ENCODE measurements at regions not wholly inside any gene's neighbourhood (a gene's known extent, or its start where the extent isn't known, plus 50 kb on each side); places are given as distances from the start of the nearest gene placed in this dataset.
"Not testable (repeated sequence)": the region's sequence is repeated elsewhere in the genome, so short reads cannot be mapped to it uniquely, and the experiment has no call there.

GRCh38 chr12:25366122-25366521, 115.4 kb upstream of the KRAS start:
- no peak for DNase-seq (ENCODE audit: low read depth)
- no peak overlapping the region for H3K4me3 ChIP-seq (ENCODE audit: low read depth, low read length)
- TF ChIP-seq, protein P1, sequence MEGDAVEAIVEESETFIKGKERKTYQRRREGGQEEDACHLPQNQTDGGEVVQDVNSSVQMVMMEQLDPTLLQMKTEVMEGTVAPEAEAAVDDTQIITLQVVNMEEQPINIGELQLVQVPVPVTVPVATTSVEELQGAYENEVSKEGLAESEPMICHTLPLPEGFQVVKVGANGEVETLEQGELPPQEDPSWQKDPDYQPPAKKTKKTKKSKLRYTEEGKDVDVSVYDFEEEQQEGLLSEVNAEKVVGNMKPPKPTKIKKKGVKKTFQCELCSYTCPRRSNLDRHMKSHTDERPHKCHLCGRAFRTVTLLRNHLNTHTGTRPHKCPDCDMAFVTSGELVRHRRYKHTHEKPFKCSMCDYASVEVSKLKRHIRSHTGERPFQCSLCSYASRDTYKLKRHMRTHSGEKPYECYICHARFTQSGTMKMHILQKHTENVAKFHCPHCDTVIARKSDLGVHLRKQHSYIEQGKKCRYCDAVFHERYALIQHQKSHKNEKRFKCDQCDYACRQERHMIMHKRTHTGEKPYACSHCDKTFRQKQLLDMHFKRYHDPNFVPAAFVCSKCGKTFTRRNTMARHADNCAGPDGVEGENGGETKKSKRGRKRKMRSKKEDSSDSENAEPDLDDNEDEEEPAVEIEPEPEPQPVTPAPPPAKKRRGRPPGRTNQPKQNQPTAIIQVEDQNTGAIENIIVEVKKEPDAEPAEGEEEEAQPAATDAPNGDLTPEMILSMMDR (IDR thresholded peaks at IDR 0.05; ENCODE audit: low read depth, low read length), result no peak
- TF ChIP-seq MAX (IDR thresholded peaks at IDR 0.05; ENCODE audit: low read depth, low read length) (no peak), POLR2A (IDR thresholded peaks at IDR 0.05; ENCODE audit: extremely low read depth, insufficient read length) (no peak), MYC (IDR thresholded peaks at IDR 0.05; ENCODE audit: low read depth, low read length) (no peak)

GRCh38 chr12:25365340-25365730, 114.6 kb upstream of the KRAS start:
- no peak for DNase-seq (ENCODE audit: low read depth)
- H3K4me3 ChIP-seq (ENCODE audit: low read depth, low read length), result no peak overlapping the region
- TF ChIP-seq POLR2A (IDR thresholded peaks at IDR 0.05; ENCODE audit: extremely low read depth, insufficient read length), result no peak
- no peak for TF ChIP-seq MYC (IDR thresholded peaks at IDR 0.05; ENCODE audit: low read depth, low read length)
- no peak; the same call in 1 of the 2 replicates for TF ChIP-seq MAX (IDR thresholded peaks at IDR 0.05; ENCODE audit: low read depth, low read length)
- TF ChIP-seq, protein P1 (IDR thresholded peaks at IDR 0.05; ENCODE audit: low read depth, low read length), result no peak

- DNase-seq (ENCODE audit: low read depth), result no peak
- TF ChIP-seq MAX (IDR thresholded peaks at IDR 0.05; ENCODE audit: low read depth, low read length), result no peak
- no peak for TF ChIP-seq MYC (IDR thresholded peaks at IDR 0.05; ENCODE audit: low read depth, low read length)
- no peak for TF ChIP-seq POLR2A (IDR thresholded peaks at IDR 0.05; ENCODE audit: extremely low read depth, insufficient read length)
- TF ChIP-seq, protein P1 (IDR thresholded peaks at IDR 0.05; ENCODE audit: low read depth, low read length), result no peak
- no peak overlapping the region for H3K4me3 ChIP-seq (ENCODE audit: low read depth, low read length)
Measured at GRCh38 chr12:25364529-25365339, 114.0 kb upstream of the KRAS start.

DNA sequence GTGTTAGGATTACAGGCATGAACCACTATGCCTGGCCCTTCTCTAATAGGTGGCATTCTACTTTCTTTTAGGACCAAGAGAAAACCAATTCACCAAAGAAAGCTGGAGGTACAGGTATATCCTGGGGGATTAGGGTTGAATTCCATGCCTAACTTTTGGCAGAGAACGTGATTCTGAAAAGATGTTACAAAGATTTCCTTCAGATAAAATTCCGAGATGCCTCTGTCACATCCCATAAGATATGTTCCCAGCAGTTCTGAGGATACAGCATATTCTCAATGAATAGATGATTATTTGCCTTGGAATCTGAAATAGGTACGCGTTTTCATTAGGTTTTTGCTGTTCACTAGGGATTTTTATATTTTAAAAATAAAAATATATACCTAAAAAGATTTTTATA, 111.9 kb upstream of the KRAS start:
- TF ChIP-seq MYC (IDR thresholded peaks at IDR 0.05; ENCODE audit: low read depth, low read length) (no peak), MAX (IDR thresholded peaks at IDR 0.05; ENCODE audit: low read depth, low read length) (no peak), POLR2A (IDR thresholded peaks at IDR 0.05; ENCODE audit: extremely low read depth, insufficient read length) (no peak)
- TF ChIP-seq, protein P1 (IDR thresholded peaks at IDR 0.05; ENCODE audit: low read depth, low read length), result no peak
- DNase-seq (ENCODE audit: low read depth), result no peak
- H3K4me3 ChIP-seq (ENCODE audit: low read depth, low read length), result no peak overlapping the region

DNA sequence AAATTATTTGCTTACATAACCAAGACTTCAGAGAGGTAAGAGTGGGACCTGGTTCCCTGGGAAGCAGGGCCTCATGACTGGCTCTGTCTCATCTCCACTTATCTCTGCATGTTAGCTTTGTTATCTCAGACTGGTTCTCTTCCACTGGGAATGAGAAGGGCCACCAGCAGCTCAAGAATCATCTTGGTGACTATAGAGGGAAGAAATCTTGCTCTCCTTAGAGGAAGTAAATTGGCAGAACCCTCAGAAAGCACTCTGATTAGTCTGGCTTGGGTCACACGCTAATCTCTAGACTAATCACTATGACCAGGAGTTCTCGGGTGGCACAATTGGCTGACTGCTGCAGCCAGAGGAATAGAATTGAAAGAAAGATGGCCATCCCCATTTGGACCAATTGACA, 110.8 kb upstream of the KRAS start:
- TF ChIP-seq MYC (IDR thresholded peaks at IDR 0.05; ENCODE audit: low read depth, low read length), result no peak
- DNase-seq (ENCODE audit: low read depth), result no peak

DNA sequence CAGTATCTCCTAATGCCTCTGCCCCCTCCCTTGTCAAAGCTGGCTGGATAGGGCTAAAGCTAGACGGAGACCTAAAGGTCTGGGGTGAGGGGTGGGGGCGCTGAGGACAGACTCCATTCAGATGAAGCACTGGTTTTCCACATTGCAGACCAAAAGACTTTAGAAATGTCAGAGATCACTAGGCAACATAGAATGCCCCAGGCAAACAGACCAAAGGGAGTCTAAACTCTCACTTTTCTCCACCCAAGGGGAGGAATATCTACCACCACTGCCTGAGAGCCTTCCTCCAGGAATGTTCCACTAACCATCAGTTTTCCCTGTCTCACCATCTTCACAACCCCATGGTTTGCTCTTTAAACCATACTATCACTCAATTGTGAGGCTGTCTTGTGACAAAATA, 106.9 kb upstream of the KRAS start:
- no peak overlapping the region for H3K4me3 ChIP-seq (ENCODE audit: low read depth, low read length)
- DNase-seq (ENCODE audit: low read depth), result no peak
- TF ChIP-seq, protein P1 (IDR thresholded peaks at IDR 0.05; ENCODE audit: low read depth, low read length), result no peak
- TF ChIP-seq MYC (IDR thresholded peaks at IDR 0.05; ENCODE audit: low read depth, low read length), result no peak

More for the DNA sequence above, 110.8 kb upstream of the KRAS start:
- H3K4me3 ChIP-seq (ENCODE audit: low read depth, low read length), result no peak overlapping the region

DNA sequence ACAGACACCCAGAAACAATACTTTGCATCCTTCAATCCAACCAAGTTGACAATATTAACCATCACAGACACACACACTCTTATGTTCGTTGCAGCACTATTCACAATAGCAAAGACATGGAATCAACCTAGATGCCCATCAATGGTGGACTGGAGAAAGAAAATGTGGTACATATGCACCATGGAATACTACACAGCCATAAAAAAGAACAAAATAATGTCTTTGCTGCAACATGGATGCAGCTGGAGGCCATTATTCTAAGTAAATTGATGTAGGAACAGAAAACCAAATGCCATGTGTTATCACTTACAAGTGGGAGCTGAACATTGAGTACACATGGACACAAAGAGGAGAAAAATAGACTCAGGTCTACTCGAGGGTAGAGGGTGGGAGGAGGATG, 102.2 kb upstream of the KRAS start:
- H3K4me3 ChIP-seq (ENCODE audit: low read depth, low read length); DNase-seq (ENCODE audit: low read depth): not testable (repeated sequence)
